ENCODE measurements at regions not wholly inside any gene's neighbourhood (a gene's known extent, or its start where the extent isn't known, plus 50 kb on each side); places are given as distances from the start of the nearest gene placed in this dataset.

GRCh38 chr2:47653902-47654789 is 83.4 kb upstream of the KCNK12 start:
- TF ChIP-seq CTCF (IDR thresholded peaks at IDR 0.05), result peak; percentile 68
- no peak for TF ChIP-seq EZH2 (IDR thresholded peaks at IDR 0.05)
- TF ChIP-seq EZH2phosphoT487 (IDR thresholded peaks at IDR 0.05), result no peak

All from neural progenitor cell (in vitro differentiated cells).